Caco-2 (cell line): ENCODE measurements at regions not wholly inside any gene's neighbourhood (a gene's known extent, or its start where the extent isn't known, plus 50 kb on each side); places are given as distances from the start of the nearest gene placed in this dataset.

Experiments used
- BruUV-seq: library from RNA; stranded (reverse); fragments of 400-500 nt; replicated peaks from 2 replicates; lab custom pipeline; 2021; lab: Mats Ljungman, UMichigan
- CTCF ChIA-PET: fragments of 300-600 bp; sonication (Branson Sonifier 250); formaldehyde crosslinking; loops from one replicate; lab custom pipeline; 2022; ENCODE audit warnings: antibody characterized with exemption; lab: Charles Lee
- POLR2A ChIA-PET: fragments of 300-600 bp; sonication (Branson Sonifier 250); formaldehyde crosslinking; loops from one replicate; lab custom pipeline; 2022; ENCODE audit warnings: antibody characterized with exemption; lab: Charles Lee
- DNase-seq, 2 experiments: peaks; one replicate each; pipeline versions ENCODE4 v3.0.0 to v3.0.0-alpha.2; 2020 to 2022
- H3K27me3 ChIP-seq: replicated peaks from 2 replicates; pipeline ENCODE4 v1.6.0; 2011; ENCODE audit warnings: low read length; ENCODE audit not compliant: control insufficient read depth, insufficient read depth
- H3K36me3 ChIP-seq: 2 replicates; pipeline ENCODE4 v1.5.1; 2011; ENCODE audit warnings: low read length; ENCODE audit not compliant: control insufficient read depth, insufficient read depth
- H3K4me1 ChIP-seq: fragments of 250-450 bp; sonication (Bioruptor Pico); 2 replicates; pipeline ENCODE4 v1.5.1; 2020; ENCODE audit warnings: mild to moderate bottlenecking
- H3K4me3 ChIP-seq: 2 replicates; pipeline ENCODE4 v1.5.1; 2011; ENCODE audit warnings: low read depth, mild to moderate bottlenecking, control low read depth, low read length
- H3K9me3 ChIP-seq: fragments of 250-450 bp; sonication (Bioruptor Pico); 2 replicates; pipeline ENCODE4 v1.5.1; 2020; ENCODE audit warnings: mild to moderate bottlenecking, moderate library complexity
- H3K27ac Mint-ChIP-seq: one replicate; pipeline ENCODE4 v1.8.0; 2022; ENCODE audit warnings: mixed read lengths; ENCODE audit not compliant: unreplicated experiment
- H3K27me3 Mint-ChIP-seq: one replicate; pipeline ENCODE4 v1.8.0; 2022; ENCODE audit warnings: mixed read lengths; ENCODE audit not compliant: insufficient read depth, unreplicated experiment
- H3K36me3 Mint-ChIP-seq: one replicate; pipeline ENCODE4 v1.8.0; 2022; ENCODE audit warnings: mild to moderate bottlenecking, mixed read lengths; ENCODE audit not compliant: insufficient read depth, unreplicated experiment
- H3K4me1 Mint-ChIP-seq: one replicate; pipeline ENCODE4 v1.8.0; 2022; ENCODE audit warnings: low read depth, mixed read lengths; ENCODE audit not compliant: unreplicated experiment
- H3K4me3 Mint-ChIP-seq: one replicate; pipeline ENCODE4 v1.8.0; 2022; ENCODE audit warnings: mild to moderate bottlenecking, moderate library complexity, mixed read lengths; ENCODE audit not compliant: unreplicated experiment
- H3K9me3 Mint-ChIP-seq: one replicate; pipeline ENCODE4 v1.8.0; 2022; ENCODE audit warnings: mixed read lengths; ENCODE audit not compliant: unreplicated experiment
- intact Hi-C: fragments of 100-400 bp; cut with micrococcal nuclease; formaldehyde crosslinking; loops from one replicate; pipeline ENCODE4 v1.10.0; 2022; ENCODE audit not compliant: unreplicated experiment
- TF ChIP-seq, protein P1 (sequence below), 2 experiments: fragments of 200-600 bp in 1 of 2; IDR thresholded peaks; 1 replicate in 1 of 2; 2 replicates in 1 of 2; pipeline versions ENCODE4 v1.5.1 to v1.8.0; 2011 to 2022; ENCODE audit warnings: antibody characterized with exemption in 1 of 2, control low read depth in 1 of 2, inconsistent platforms in 1 of 2, low read depth in 1 of 2, low read length in 1 of 2, mild to moderate bottlenecking in 1 of 2, moderate library complexity in 1 of 2; ENCODE audit not compliant: insufficient read depth in 1 of 2, severe bottlenecking in 1 of 2, unreplicated experiment in 1 of 2

GRCh38 chr2:152962446-152962845 is 244.0 kb downstream of the ARL6IP6 start:
- Histone ChIP-seq H3K27me3 (no peaks in the 10 kb centered on the region), H3K4me1 (no peaks in the 10 kb centered on the region), H3K9me3 (no peaks in the 10 kb centered on the region), H3K4me3 (no peak overlapping the region), H3K36me3 (no peaks in the 10 kb centered on the region)
- POLR2A ChIA-PET = no interaction called here
- H3K9me3 Mint-ChIP-seq = no peaks in the 10 kb centered on the region
- no peak overlapping the region for H3K4me3 Mint-ChIP-seq
- no peaks in the 10 kb centered on the region for H3K4me1 Mint-ChIP-seq
- no TSS peak for BruUV-seq
- H3K27ac Mint-ChIP-seq = no peak overlapping the region
- DNase-seq = no peak
- CTCF ChIA-PET = no interaction called here
- no peaks in the 10 kb centered on the region for H3K36me3 Mint-ChIP-seq
- TF ChIP-seq, protein P1, sequence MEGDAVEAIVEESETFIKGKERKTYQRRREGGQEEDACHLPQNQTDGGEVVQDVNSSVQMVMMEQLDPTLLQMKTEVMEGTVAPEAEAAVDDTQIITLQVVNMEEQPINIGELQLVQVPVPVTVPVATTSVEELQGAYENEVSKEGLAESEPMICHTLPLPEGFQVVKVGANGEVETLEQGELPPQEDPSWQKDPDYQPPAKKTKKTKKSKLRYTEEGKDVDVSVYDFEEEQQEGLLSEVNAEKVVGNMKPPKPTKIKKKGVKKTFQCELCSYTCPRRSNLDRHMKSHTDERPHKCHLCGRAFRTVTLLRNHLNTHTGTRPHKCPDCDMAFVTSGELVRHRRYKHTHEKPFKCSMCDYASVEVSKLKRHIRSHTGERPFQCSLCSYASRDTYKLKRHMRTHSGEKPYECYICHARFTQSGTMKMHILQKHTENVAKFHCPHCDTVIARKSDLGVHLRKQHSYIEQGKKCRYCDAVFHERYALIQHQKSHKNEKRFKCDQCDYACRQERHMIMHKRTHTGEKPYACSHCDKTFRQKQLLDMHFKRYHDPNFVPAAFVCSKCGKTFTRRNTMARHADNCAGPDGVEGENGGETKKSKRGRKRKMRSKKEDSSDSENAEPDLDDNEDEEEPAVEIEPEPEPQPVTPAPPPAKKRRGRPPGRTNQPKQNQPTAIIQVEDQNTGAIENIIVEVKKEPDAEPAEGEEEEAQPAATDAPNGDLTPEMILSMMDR (IDR thresholded peaks at IDR 0.05; ENCODE audit: insufficient read depth in 1 of 2, low read depth in 1 of 2, low read length in 1 of 2, severe bottlenecking in 1 of 2, unreplicated experiment in 1 of 2) = no peak
- intact Hi-C loops = no loop called here
- H3K27me3 Mint-ChIP-seq = no peaks in the 10 kb centered on the region

DNA sequence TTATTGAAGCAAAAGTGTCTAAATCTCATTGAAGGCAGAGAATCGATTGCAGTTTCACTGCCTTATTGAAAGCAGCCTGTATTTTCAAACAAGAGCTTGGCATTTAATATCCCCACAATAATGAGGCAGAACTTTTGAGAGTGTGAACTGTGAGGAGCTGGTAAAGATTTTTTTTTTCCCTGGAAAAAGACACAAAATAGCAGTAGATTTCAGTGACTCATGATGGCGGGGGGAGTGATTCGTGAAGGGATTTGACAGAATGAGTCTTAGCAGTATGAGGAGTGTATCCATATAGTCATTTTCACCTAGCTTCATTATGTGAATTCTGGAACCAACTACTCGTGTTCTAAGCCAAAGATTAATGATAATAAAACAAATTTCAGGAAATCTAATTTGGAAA is 242.9 kb downstream of the ARL6IP6 start:
- DNase-seq = no peak
- H3K9me3 ChIP-seq = no peaks in the 10 kb centered on the region
- TF ChIP-seq, protein P1 (IDR thresholded peaks at IDR 0.05; ENCODE audit: insufficient read depth in 1 of 2, low read depth in 1 of 2, low read length in 1 of 2, severe bottlenecking in 1 of 2, unreplicated experiment in 1 of 2) = no peak
- no TSS peak for BruUV-seq
- Mint-ChIP-seq H3K4me1 (no peaks in the 10 kb centered on the region), H3K36me3 (no peaks in the 10 kb centered on the region), H3K27ac (no peak overlapping the region), H3K27me3 (no peaks in the 10 kb centered on the region), H3K9me3 (no peaks in the 10 kb centered on the region), H3K4me3 (no peak overlapping the region)
- no peaks in the 10 kb centered on the region for H3K4me1 ChIP-seq
- POLR2A ChIA-PET = no interaction called here
- CTCF ChIA-PET = no interaction called here
- H3K27me3 ChIP-seq = no peaks in the 10 kb centered on the region
- intact Hi-C loops = no loop called here
- no peaks in the 10 kb centered on the region for H3K36me3 ChIP-seq
- H3K4me3 ChIP-seq = no peak overlapping the region

GRCh38 chr2:152950126-152950525 is 231.7 kb downstream of the ARL6IP6 start:
- H3K27me3 ChIP-seq = no peaks in the 10 kb centered on the region
- Mint-ChIP-seq H3K4me1 (no peaks in the 10 kb centered on the region), H3K9me3 (no peaks in the 10 kb centered on the region), H3K27me3 (no peaks in the 10 kb centered on the region), H3K36me3 (no peaks in the 10 kb centered on the region), H3K4me3 (no peak overlapping the region), H3K27ac (no peak overlapping the region)
- intact Hi-C loops = loop anchor here (5.0 kb wide), 1 partner anchor 107 kb away; no protein-coding TSS in a partner anchor
- POLR2A ChIA-PET = no interaction called here
- no peak overlapping the region for H3K4me3 ChIP-seq
- no TSS peak for BruUV-seq
- TF ChIP-seq, protein P1 (IDR thresholded peaks at IDR 0.05; ENCODE audit: insufficient read depth in 1 of 2, low read depth in 1 of 2, low read length in 1 of 2, severe bottlenecking in 1 of 2, unreplicated experiment in 1 of 2) = no peak
- no peaks in the 10 kb centered on the region for H3K36me3 ChIP-seq
- CTCF ChIA-PET = no interaction called here
- no peaks in the 10 kb centered on the region for H3K9me3 ChIP-seq
- DNase-seq = peak in 1 of 2 experiments; percentile 26
- H3K4me1 ChIP-seq = no peaks in the 10 kb centered on the region
